ENCODE measurements at regions not wholly inside any gene's neighbourhood (a gene's known extent, or its start where the extent isn't known, plus 50 kb on each side); places are given as distances from the start of the nearest gene placed in this dataset.
A peak's percentile ranks its signal among the peaks of the same experiment; 100 is the strongest.

- no peaks in the 10 kb centered on the region for H4K20me1 ChIP-seq (ENCODE audit: control insufficient read depth, extremely low read depth, insufficient read depth, low read length)
- H3K4me1 ChIP-seq (ENCODE audit: control insufficient read depth, extremely low read depth, insufficient read depth, low read length): peaks cover 12% of the 10 kb centered on the region
- dilution Hi-C loops (cut with MboI; ENCODE audit: extremely low pct_ligation_motif_present, low sequenced_read_pairs): no loop called here
- H3K4me3 ChIP-seq (ENCODE audit: control insufficient read depth in 2 of 3, extremely low read depth in 1 of 3, insufficient read depth in 2 of 3, low read depth in 1 of 3, low read length in 3 of 3): no peak overlapping the region
- no peak overlapping the region for H3K9ac ChIP-seq (ENCODE audit: control insufficient read depth, extremely low read depth, insufficient read depth, low read length)
- no peaks in the 10 kb centered on the region for H3K36me3 ChIP-seq (ENCODE audit: control insufficient read depth in 2 of 2, extremely low read depth in 1 of 2, insufficient read depth in 2 of 2, low read length in 2 of 2)
- H3K9me1 ChIP-seq (ENCODE audit: control insufficient read depth, extremely low read depth, insufficient read depth, low read length): no peaks in the 10 kb centered on the region
- peaks cover 20% of the 10 kb centered on the region for H3K27me3 ChIP-seq (ENCODE audit: control insufficient read depth, extremely low read depth, insufficient read depth, low read length)
- no peaks in the 10 kb centered on the region for H3K79me2 ChIP-seq (ENCODE audit: control insufficient read depth, insufficient read depth, low read length)
- FAIRE-seq: peak; percentile 5
- peak overlapping the region; percentile 41 for H3K4me2 ChIP-seq (ENCODE audit: control insufficient read depth, extremely low read depth, insufficient read depth, low read depth, low read length)
- no peaks in the 10 kb centered on the region for H3K9me3 ChIP-seq (ENCODE audit: control insufficient read depth, low read depth, low read length)
- DNase-seq (ENCODE audit: low read depth, low spot score): no peak
- H2AFZ ChIP-seq (ENCODE audit: control insufficient read depth, low read length): no peak overlapping the region
- TF ChIP-seq EZH2 (IDR thresholded peaks at IDR 0.05; ENCODE audit: low read length): no peak
- TF ChIP-seq CTCF (optimal IDR thresholded peaks at IDR 0.05 in 1 of 3, IDR thresholded peaks at IDR 0.05 in 1 of 3, conservative IDR thresholded peaks at IDR 0.05 in 1 of 3; ENCODE audit: extremely low read depth in 1 of 3, insufficient read depth in 2 of 3, low read length in 3 of 3): no peak
- no peak overlapping the region for H3K27ac ChIP-seq (ENCODE audit: control insufficient read depth, insufficient read depth, low read length)
Measured at GRCh38 chr13:75226092-75226491, 255.9 kb downstream of the TBC1D4 start.

- no peak overlapping the region for H3K9ac ChIP-seq (ENCODE audit: control insufficient read depth, extremely low read depth, insufficient read depth, low read length)
- DNase-seq (ENCODE audit: low read depth, low spot score) (no peak), FAIRE-seq (no peak)
- dilution Hi-C loops (cut with MboI; ENCODE audit: extremely low pct_ligation_motif_present, low sequenced_read_pairs): no loop called here
- no peaks in the 10 kb centered on the region for H4K20me1 ChIP-seq (ENCODE audit: control insufficient read depth, extremely low read depth, insufficient read depth, low read length)
- H3K36me3 ChIP-seq (ENCODE audit: control insufficient read depth in 2 of 2, extremely low read depth in 1 of 2, insufficient read depth in 2 of 2, low read length in 2 of 2): no peaks in the 10 kb centered on the region
- H3K9me1 ChIP-seq (ENCODE audit: control insufficient read depth, extremely low read depth, insufficient read depth, low read length): no peaks in the 10 kb centered on the region
- no peaks in the 10 kb centered on the region for H3K9me3 ChIP-seq (ENCODE audit: control insufficient read depth, low read depth, low read length)
- no peak overlapping the region for H3K4me3 ChIP-seq (ENCODE audit: control insufficient read depth in 2 of 3, extremely low read depth in 1 of 3, insufficient read depth in 2 of 3, low read depth in 1 of 3, low read length in 3 of 3)
- peaks cover 24% of the 10 kb centered on the region for H3K27me3 ChIP-seq (ENCODE audit: control insufficient read depth, extremely low read depth, insufficient read depth, low read length)
- H3K27ac ChIP-seq (ENCODE audit: control insufficient read depth, insufficient read depth, low read length): no peak overlapping the region
- peaks cover 12% of the 10 kb centered on the region for H3K4me1 ChIP-seq (ENCODE audit: control insufficient read depth, extremely low read depth, insufficient read depth, low read length)
- no peak overlapping the region for H3K4me2 ChIP-seq (ENCODE audit: control insufficient read depth, extremely low read depth, insufficient read depth, low read depth, low read length)
- no peak for TF ChIP-seq CTCF (optimal IDR thresholded peaks at IDR 0.05 in 1 of 3, IDR thresholded peaks at IDR 0.05 in 1 of 3, conservative IDR thresholded peaks at IDR 0.05 in 1 of 3; ENCODE audit: extremely low read depth in 1 of 3, insufficient read depth in 2 of 3, low read length in 3 of 3)
- no peak for TF ChIP-seq EZH2 (IDR thresholded peaks at IDR 0.05; ENCODE audit: low read length)
- H2AFZ ChIP-seq (ENCODE audit: control insufficient read depth, low read length): no peak overlapping the region
- no peaks in the 10 kb centered on the region for H3K79me2 ChIP-seq (ENCODE audit: control insufficient read depth, insufficient read depth, low read length)
Measured at GRCh38 chr13:75225288-75226032, 256.5 kb downstream of the TBC1D4 start.
